ENCODE measurements at regions not wholly inside any gene's neighbourhood (a gene's known extent, or its start where the extent isn't known, plus 50 kb on each side); places are given as distances from the start of the nearest gene placed in this dataset.

GRCh38 chr14:34059925-34060650 lies 109.2 kb upstream of the EGLN3 start (continued):
- no peak for TF ChIP-seq CBX2 (IDR thresholded peaks at IDR 0.05; ENCODE audit: low read depth, low read length)
- TF ChIP-seq CBX2 (CRISPR knock-in tag; IDR thresholded peaks at IDR 0.05; ENCODE audit: low read depth) = 0 out of 2 replicates have a peak, but pooled peaks have one; percentile 45
- peak; percentile 99 for TF ChIP-seq ZNF563 (CRISPR knock-in tag; IDR thresholded peaks at IDR 0.05)
- TF ChIP-seq ZKSCAN8 (CRISPR knock-in tag; IDR thresholded peaks at IDR 0.05; ENCODE audit: borderline replicate concordance) = no peak
- TF ChIP-seq ZNF607 (CRISPR knock-in tag; IDR thresholded peaks at IDR 0.05; ENCODE audit: borderline replicate concordance) = peak; percentile 67; the same call in 1 of the 2 replicates
- peak; percentile 24; the same call in 1 of the 2 replicates for TF ChIP-seq ZSCAN9 (CRISPR knock-in tag; IDR thresholded peaks at IDR 0.05; ENCODE audit: borderline replicate concordance)
- peak; percentile 70 for TF ChIP-seq ZFX (CRISPR knock-in tag; IDR thresholded peaks at IDR 0.05; ENCODE audit: low read depth)
- peak; percentile 55; the same call in 1 of the 2 replicates for TF ChIP-seq ZNF331 (CRISPR knock-in tag; IDR thresholded peaks at IDR 0.05)
- peak; percentile 84; the same call in 1 of the 2 replicates for TF ChIP-seq ZNF446 (CRISPR knock-in tag; IDR thresholded peaks at IDR 0.05)
- TF ChIP-seq IKZF4 (CRISPR knock-in tag; IDR thresholded peaks at IDR 0.05; ENCODE audit: borderline replicate concordance, low read depth, not compliant biosample characterization) = peak; percentile 78
- no peak for TF ChIP-seq ZIK1 (CRISPR knock-in tag; IDR thresholded peaks at IDR 0.05; ENCODE audit: borderline replicate concordance, low read depth)
- TF ChIP-seq CTCF (CRISPR knock-in tag; IDR thresholded peaks at IDR 0.05) = peak; percentile 75
- TF ChIP-seq NFYB (CRISPR knock-in tag; IDR thresholded peaks at IDR 0.05) = 0 out of 2 replicates have a peak, but pooled peaks have one; percentile 21
- peak in 1 of 2 experiments; percentile 67; a peak in 2 of 4 replicates for TF ChIP-seq POLR2A (IDR thresholded peaks at IDR 0.05; ENCODE audit: insufficient read depth in 1 of 2, low read depth in 2 of 2, low read length in 2 of 2)
- TF ChIP-seq GLI4 (CRISPR knock-in tag; IDR thresholded peaks at IDR 0.05; ENCODE audit: borderline replicate concordance) = no peak
- 0 out of 2 replicates have a peak, but pooled peaks have one; percentile 58 for TF ChIP-seq MAZ (IDR thresholded peaks at IDR 0.05; ENCODE audit: borderline replicate concordance, low read depth, low read length)
- no peak; the same call in none of the 2 replicates for TF ChIP-seq MAZ (CRISPR knock-in tag; IDR thresholded peaks at IDR 0.05; ENCODE audit: low read depth)
- TF ChIP-seq ZNF496 (CRISPR knock-in tag; IDR thresholded peaks at IDR 0.05; ENCODE audit: insufficient replicate concordance) = no peak
- TF ChIP-seq ZBTB26 (CRISPR knock-in tag; IDR thresholded peaks at IDR 0.05; ENCODE audit: borderline replicate concordance) = 0 out of 2 replicates have a peak, but pooled peaks have one; percentile 17
- TF ChIP-seq ZNF333 (CRISPR knock-in tag; IDR thresholded peaks at IDR 0.05; ENCODE audit: borderline replicate concordance) = peak; percentile 65; the same call in 1 of the 2 replicates
- TF ChIP-seq GFI1 (CRISPR knock-in tag; IDR thresholded peaks at IDR 0.05; ENCODE audit: borderline replicate concordance) = no peak

Data from HepG2 (cell line).